Neuronal stem cell (in vitro differentiated cells): ENCODE measurements at regions not wholly inside any gene's neighbourhood (a gene's known extent, or its start where the extent isn't known, plus 50 kb on each side); places are given as distances from the start of the nearest gene placed in this dataset.
A peak's percentile ranks its signal among the peaks of the same experiment; 100 is the strongest.
"Not testable (repeated sequence)": the region's sequence is repeated elsewhere in the genome, so short reads cannot be mapped to it uniquely, and the experiment has no call there.

Experiments
- DNase-seq: peaks from one replicate; pipeline ENCODE4 v3.0.0-alpha.2; 2013; ENCODE audit warnings: low spot score
- H2AFZ ChIP-seq: one replicate; pipeline ENCODE4 v1.6.1; 2013; ENCODE audit warnings: mild to moderate bottlenecking, low read length, inconsistent platforms
- H2AK5ac ChIP-seq: 2 replicates; pipeline ENCODE4 v1.6.1; 2013; ENCODE audit warnings: low read depth, mild to moderate bottlenecking, inconsistent platforms, low read length, moderate library complexity, mixed read lengths
- H2BK120ac ChIP-seq: 2 replicates; pipeline ENCODE4 v1.6.1; 2013; ENCODE audit warnings: low read depth, mild to moderate bottlenecking, inconsistent platforms, low read length, moderate library complexity, mixed read lengths
- H2BK12ac ChIP-seq: one replicate; pipeline ENCODE4 v1.6.1; 2013; ENCODE audit warnings: low read length, inconsistent platforms
- H2BK15ac ChIP-seq: 2 replicates; pipeline ENCODE4 v1.6.1; 2013; ENCODE audit warnings: mild to moderate bottlenecking, low read length, inconsistent platforms, mixed read lengths
- H2BK5ac ChIP-seq: one replicate; pipeline ENCODE4 v1.6.1; 2013; ENCODE audit warnings: inconsistent platforms, mild to moderate bottlenecking, low read length, moderate library complexity
- H3K14ac ChIP-seq: one replicate; pipeline ENCODE4 v1.6.1; 2013; ENCODE audit warnings: low read length, inconsistent platforms
- H3K18ac ChIP-seq: 2 replicates; pipeline ENCODE4 v1.6.1; 2013; ENCODE audit warnings: low read length, inconsistent platforms
- H3K23ac ChIP-seq: 2 replicates; pipeline ENCODE4 v1.6.1; 2013; ENCODE audit warnings: low read depth, mild to moderate bottlenecking, mixed read lengths, low read length, inconsistent platforms; ENCODE audit not compliant: poor library complexity
- H3K27ac ChIP-seq: replicated peaks from 3 replicates; pipeline ENCODE4 v1.5.1; 2013; ENCODE audit warnings: low read length, inconsistent platforms
- H3K27me3 ChIP-seq, 3 experiments: 2 replicates each; pipeline ENCODE4 v1.6.1; 2013; ENCODE audit warnings: low read length in 3 of 3, mild to moderate bottlenecking in 2 of 3, inconsistent platforms in 1 of 3, low read depth in 1 of 3, mixed read lengths in 1 of 3, moderate library complexity in 1 of 3; ENCODE audit not compliant: control insufficient read depth in 3 of 3, insufficient read depth in 3 of 3
- H3K36me3 ChIP-seq, 2 donors: replicated peaks in 1 of 2; 2 replicates each; pipeline ENCODE4 v1.6.1; 2013; ENCODE audit warnings: low read length in 2 of 2; ENCODE audit not compliant: control insufficient read depth in 2 of 2, insufficient read depth in 2 of 2
- H3K4ac ChIP-seq: 2 replicates; pipeline ENCODE4 v1.6.1; 2013; ENCODE audit warnings: inconsistent platforms, mild to moderate bottlenecking, low read length, moderate library complexity
- H3K4me1 ChIP-seq, 2 donors: 1 replicate in 1 of 2; 2 replicates in 1 of 2; pipeline ENCODE4 v1.6.1; 2013; ENCODE audit warnings: low read length in 2 of 2, low read depth in 1 of 2; ENCODE audit not compliant: control insufficient read depth in 2 of 2, insufficient read depth in 1 of 2
- H3K4me2 ChIP-seq: one replicate; pipeline ENCODE4 v1.6.1; 2013; ENCODE audit warnings: mild to moderate bottlenecking, low read length, inconsistent platforms; ENCODE audit not compliant: insufficient read depth, poor library complexity, severe bottlenecking
- H3K4me3 ChIP-seq, 2 donors: 2 replicates each; pipeline ENCODE4 v1.5.1; 2013; ENCODE audit warnings: low read length in 2 of 2, mild to moderate bottlenecking in 2 of 2, inconsistent platforms in 1 of 2, moderate library complexity in 1 of 2
- H3K79me1 ChIP-seq: one replicate; pipeline ENCODE4 v1.6.1; 2013; ENCODE audit warnings: low read depth, mild to moderate bottlenecking, inconsistent platforms, low read length, moderate library complexity
- H3K9ac ChIP-seq: one replicate; pipeline ENCODE4 v1.6.1; 2013; ENCODE audit warnings: mild to moderate bottlenecking, low read depth, low read length, inconsistent platforms; ENCODE audit not compliant: poor library complexity
- H3K9me3 ChIP-seq, 2 donors: replicated peaks in 1 of 2; 2 replicates each; pipeline versions ENCODE3 to v1.6.1; 2013; ENCODE audit warnings: low read length in 2 of 2, mild to moderate bottlenecking in 2 of 2, inconsistent platforms in 1 of 2, low read depth in 1 of 2, mixed read lengths in 1 of 2, moderate library complexity in 1 of 2; ENCODE audit not compliant: control insufficient read depth in 2 of 2, insufficient read depth in 1 of 2
- H4K8ac ChIP-seq: one replicate; pipeline ENCODE4 v1.6.1; 2013; ENCODE audit warnings: low read depth, mild to moderate bottlenecking, inconsistent platforms, low read length, moderate library complexity
- H4K91ac ChIP-seq: one replicate; pipeline ENCODE4 v1.6.1; 2013; ENCODE audit warnings: low read length, low read depth, mild to moderate bottlenecking, inconsistent platforms; ENCODE audit not compliant: poor library complexity
- WGBS, 2 donors: extraction: QIAGEN DNeasy Blood & Tissue Kit; methylation state at CpG; one replicate each; pipeline ENCODE4 v1.1.7; 2013; ENCODE audit warnings: missing lambda C conversion rate in 2 of 2, mixed read lengths in 1 of 2; ENCODE audit not compliant: insufficient read length in 2 of 2, insufficient replicate concordance in 1 of 2; ENCODE audit errors: extremely low coverage in 2 of 2; 5-methylcytosine and 5-hydroxymethylcytosine counted together

- Histone ChIP-seq H3K9me3 (peaks cover 6 to 16% of the 10 kb centered on the region in 2 donors), H3K4ac (peak overlapping the region; percentile 86), H3K27me3 (peaks cover 0 to 7% (median 0%) of the 10 kb centered on the region in 3 experiments), H3K36me3 (no peaks in the 10 kb centered on the region), H3K27ac (no peak overlapping the region), H2BK5ac (no peak overlapping the region), H2BK15ac (peak overlapping the region; percentile 43), H3K4me1 (no peaks in the 10 kb centered on the region), H3K23ac (no peak overlapping the region), H4K91ac (no peak overlapping the region), H3K4me3 (no peak overlapping the region), H4K8ac (no peak overlapping the region), H3K79me1 (no peaks in the 10 kb centered on the region), H2BK120ac (no peak overlapping the region), H3K4me2 (no peak overlapping the region), H2AFZ (no peak overlapping the region), H3K14ac (peak overlapping the region; percentile 82), H3K9ac (no peak overlapping the region), H2AK5ac (peak overlapping the region; percentile 56), H3K18ac (peak overlapping the region; percentile 13), H2BK12ac (peak overlapping the region; percentile 10)
- no CpG with 5 or more reads among the region's 14 CpGs for WGBS, 2 donors
- no peak for DNase-seq
These were observed 292.1 kb downstream of the ADGRD1 start for GRCh38 chr12:131245564-131246355.

GRCh38 chr12:131247026-131247725 is 293.5 kb downstream of the ADGRD1 start:
- not testable (repeated sequence) for H2BK120ac ChIP-seq, H2BK12ac ChIP-seq, DNase-seq, H3K79me1 ChIP-seq, H4K91ac ChIP-seq, H4K8ac ChIP-seq, H3K23ac ChIP-seq, H2AFZ ChIP-seq, H3K4me1 ChIP-seq, H2AK5ac ChIP-seq, H3K4ac ChIP-seq, H2BK5ac ChIP-seq, H3K27ac ChIP-seq, H3K14ac ChIP-seq, H3K18ac ChIP-seq, H3K27me3 ChIP-seq, H3K9ac ChIP-seq, H3K4me2 ChIP-seq, H3K9me3 ChIP-seq, H3K36me3 ChIP-seq, H3K4me3 ChIP-seq, H2BK15ac ChIP-seq
- WGBS, 2 donors, result no CpG with 5 or more reads among the region's 15 CpGs

DNA sequence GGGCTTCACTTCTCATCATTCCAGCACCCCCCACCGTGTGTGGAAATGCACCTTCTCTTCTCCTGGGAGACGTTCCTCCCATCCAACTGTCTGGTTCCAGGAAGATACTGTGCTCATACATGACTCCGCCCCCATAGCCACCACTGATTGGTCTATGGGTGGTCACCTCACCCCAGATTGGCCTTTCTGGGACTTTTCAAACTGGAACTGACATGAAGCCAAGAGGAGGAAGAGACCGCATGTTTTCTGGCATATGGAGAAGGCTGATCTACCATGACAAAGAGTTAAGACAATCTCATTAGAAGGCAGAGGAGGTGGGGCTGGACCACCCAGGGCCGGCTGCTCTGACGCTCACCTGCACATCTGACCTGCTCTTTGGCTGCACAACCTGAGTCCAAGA is 294.2 kb downstream of the ADGRD1 start:
- DNase-seq, H3K14ac ChIP-seq: not testable (repeated sequence)
- no CpG with 5 or more reads among the region's 6 CpGs for WGBS, 2 donors

More for the DNA sequence above, 294.2 kb downstream of the ADGRD1 start:
- H3K36me3 ChIP-seq, H3K27me3 ChIP-seq, H3K4me2 ChIP-seq, H3K18ac ChIP-seq, H3K4me1 ChIP-seq, H3K9ac ChIP-seq, H2BK5ac ChIP-seq, H3K4ac ChIP-seq, H2BK15ac ChIP-seq, H3K79me1 ChIP-seq, H2BK120ac ChIP-seq, H3K27ac ChIP-seq, H3K4me3 ChIP-seq, H2AK5ac ChIP-seq, H2AFZ ChIP-seq, H2BK12ac ChIP-seq, H3K23ac ChIP-seq, H4K91ac ChIP-seq, H4K8ac ChIP-seq, H3K9me3 ChIP-seq: not testable (repeated sequence)
